SIG-M5 treated with dmso at 0.1 percent for 504 hours (cell line): ENCODE measurements at regions not wholly inside any gene's neighbourhood (a gene's known extent, or its start where the extent isn't known, plus 50 kb on each side); places are given as distances from the start of the nearest gene placed in this dataset.
"Not testable (repeated sequence)": the region's sequence is repeated elsewhere in the genome, so short reads cannot be mapped to it uniquely, and the experiment has no call there.

Experiments
- DNase-seq: peaks from one replicate; lab custom pipeline; 2025; ENCODE audit not compliant: unreplicated experiment; lab: John Stamatoyannopoulos, UW

- DNase-seq: no peak
Measured at GRCh38 chr1:189656628-189657530, 820.8 kb downstream of the BRINP3 start.

- no peak for DNase-seq
Measured at GRCh38 chr1:189657715-189658114, 819.9 kb downstream of the BRINP3 start.

- DNase-seq: no peak
Measured at GRCh38 chr1:189658381-189658780, 819.3 kb downstream of the BRINP3 start.

GRCh38 chr1:189659731-189660130, 817.9 kb downstream of the BRINP3 start:
- no peak for DNase-seq

- DNase-seq: no peak
Measured at GRCh38 chr1:189662190-189662589, 815.5 kb downstream of the BRINP3 start.

GRCh38 chr1:189669846-189670245, 807.8 kb downstream of the BRINP3 start:
- DNase-seq: no peak

GRCh38 chr1:189673217-189673616, 804.4 kb downstream of the BRINP3 start:
- peak; percentile 2 for DNase-seq

GRCh38 chr1:189675712-189676244, 801.9 kb downstream of the BRINP3 start:
- no peak for DNase-seq

GRCh38 chr1:189678779-189679178, 798.9 kb downstream of the BRINP3 start:
- peak; percentile 3 for DNase-seq

- DNase-seq: peak; percentile 28
Measured at GRCh38 chr1:189681252-189681919, 796.3 kb downstream of the BRINP3 start.

GRCh38 chr1:189682591-189682990, 795.1 kb downstream of the BRINP3 start:
- DNase-seq: no peak

GRCh38 chr1:189686288-189686687, 791.4 kb downstream of the BRINP3 start:
- no peak for DNase-seq

GRCh38 chr1:189693140-189693539, 784.5 kb downstream of the BRINP3 start:
- DNase-seq: peak; percentile 17

GRCh38 chr1:189696297-189696696, 781.4 kb downstream of the BRINP3 start:
- DNase-seq: no peak

- no peak for DNase-seq
Measured at GRCh38 chr1:189697113-189697512, 780.6 kb downstream of the BRINP3 start.

GRCh38 chr1:189701606-189702005, 776.1 kb downstream of the BRINP3 start:
- no peak for DNase-seq

GRCh38 chr1:189706594-189706993, 771.1 kb downstream of the BRINP3 start:
- DNase-seq: no peak

- peak; percentile 32 for DNase-seq
Measured at GRCh38 chr1:189708674-189709073, 769.0 kb downstream of the BRINP3 start.

- DNase-seq: not testable (repeated sequence)
Measured at GRCh38 chr1:189718147-189718795, 759.4 kb downstream of the BRINP3 start.

GRCh38 chr1:189726806-189727205, 750.9 kb downstream of the BRINP3 start:
- no peak for DNase-seq

GRCh38 chr1:189751311-189751710, 726.4 kb downstream of the BRINP3 start:
- DNase-seq: no peak
